ENCODE measurements at regions not wholly inside any gene's neighbourhood (a gene's known extent, or its start where the extent isn't known, plus 50 kb on each side); places are given as distances from the start of the nearest gene placed in this dataset.

- in situ Hi-C loops (cut with MboI; ENCODE audit: low sequenced_read_pairs): no loop called here
- Histone ChIP-seq H3K4me3 (no peak overlapping the region), H3K4me1 (no peaks in the 10 kb centered on the region), H3K9me3 (no peaks in the 10 kb centered on the region), H3K36me3 (replicated peaks) (no peaks in the 10 kb centered on the region), H3K27me3 (ENCODE audit: low read depth) (peaks cover 3% of the 10 kb centered on the region; the same call in 1 of the 2 replicates)
- no peak for DNase-seq (ENCODE audit: low spot score in 2 of 2)
Observed at GRCh38 chr2:221360742-221361141, 211.4 kb downstream of the EPHA4 start.

- no peak for DNase-seq (ENCODE audit: low spot score in 2 of 2)
- in situ Hi-C loops (cut with MboI; ENCODE audit: low sequenced_read_pairs): no loop called here
- H3K9me3 ChIP-seq: no peaks in the 10 kb centered on the region
- H3K4me3 ChIP-seq: no peak overlapping the region
- no peaks in the 10 kb centered on the region for H3K36me3 ChIP-seq (replicated peaks)
- peaks cover 3% of the 10 kb centered on the region; the same call in 1 of the 2 replicates for H3K27me3 ChIP-seq (ENCODE audit: low read depth)
- H3K4me1 ChIP-seq: no peaks in the 10 kb centered on the region
Observed at GRCh38 chr2:221361633-221362032, 210.5 kb downstream of the EPHA4 start.

GRCh38 chr2:221364672-221365071 lies 207.4 kb downstream of the EPHA4 start:
- H3K4me1 ChIP-seq: no peaks in the 10 kb centered on the region
- no peaks in the 10 kb centered on the region for H3K36me3 ChIP-seq (replicated peaks)
- no peak for DNase-seq (ENCODE audit: low spot score in 2 of 2)
- no peaks in the 10 kb centered on the region for H3K9me3 ChIP-seq
- H3K27me3 ChIP-seq (ENCODE audit: low read depth): no peaks in the 10 kb centered on the region
- no peak overlapping the region for H3K4me3 ChIP-seq
- in situ Hi-C loops (cut with MboI; ENCODE audit: low sequenced_read_pairs): no loop called here

Measured in HAP-1 (cell line).